ENCODE measurements at regions not wholly inside any gene's neighbourhood (a gene's known extent, or its start where the extent isn't known, plus 50 kb on each side); places are given as distances from the start of the nearest gene placed in this dataset.

DNA sequence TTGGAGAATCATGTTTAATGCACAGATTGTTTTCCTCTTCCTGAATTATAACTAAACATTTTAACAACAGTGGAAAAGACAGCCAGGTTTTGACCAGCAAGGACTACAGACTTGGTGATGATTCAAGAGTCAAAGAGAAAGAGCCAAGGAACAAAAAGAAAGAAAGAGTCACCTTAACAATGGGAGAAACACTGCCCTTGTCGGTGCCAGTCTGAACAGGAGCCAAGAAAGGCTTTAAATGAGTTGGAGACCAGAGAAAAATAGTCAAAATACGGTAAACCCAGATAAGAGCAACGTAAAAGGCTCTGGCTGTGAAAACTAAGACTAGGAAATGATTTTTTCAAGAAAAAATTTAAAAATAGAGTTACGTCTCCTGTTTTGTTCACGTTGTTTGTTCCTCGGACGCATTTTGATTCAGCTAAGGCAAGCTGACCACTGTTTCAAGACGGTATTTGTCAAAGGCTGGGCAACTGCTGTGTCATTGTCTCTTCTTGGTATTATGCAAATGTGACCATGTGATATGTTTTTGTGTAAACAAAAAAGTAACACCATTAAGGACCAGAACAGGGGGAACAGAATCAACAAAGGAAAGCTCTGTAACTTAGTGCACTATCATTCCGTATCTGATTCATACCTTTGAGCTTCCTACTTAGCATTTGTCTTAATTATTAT is 634.5 kb downstream of the LIG4 start:
- H4K20me1 ChIP-seq (ENCODE audit: insufficient read depth), result no peaks in the 10 kb centered on the region
- intact Hi-C loops (cut with micrococcal nuclease), result no loop called here

GRCh38 chr13:107576430-107576829 is 638.9 kb downstream of the LIG4 start:
- POLR2A ChIA-PET, result no interaction called here
- ATAC-seq, result no peak
- TF ChIP-seq ZNF274 (IDR thresholded peaks at IDR 0.05; ENCODE audit: low read depth, low read length), result no peak
- TF ChIP-seq ZFX (IDR thresholded peaks at IDR 0.05), result no peak
- TF ChIP-seq POLR2AphosphoS5 (IDR thresholded peaks at IDR 0.05; ENCODE audit: low read depth, low read length), result no peak
- no peak for TF ChIP-seq CEBPB (IDR thresholded peaks at IDR 0.05; ENCODE audit: low read depth)
- no peak for TF ChIP-seq EGR1 (IDR thresholded peaks at IDR 0.05; ENCODE audit: low read depth)
- TF ChIP-seq JUND (IDR thresholded peaks at IDR 0.05), result no peak
- TF ChIP-seq, protein P1, sequence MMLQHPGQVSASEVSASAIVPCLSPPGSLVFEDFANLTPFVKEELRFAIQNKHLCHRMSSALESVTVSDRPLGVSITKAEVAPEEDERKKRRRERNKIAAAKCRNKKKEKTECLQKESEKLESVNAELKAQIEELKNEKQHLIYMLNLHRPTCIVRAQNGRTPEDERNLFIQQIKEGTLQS (IDR thresholded peaks at IDR 0.05), result no peak
- TF ChIP-seq EZH2phosphoT487 (IDR thresholded peaks at IDR 0.05; ENCODE audit: borderline replicate concordance), result no peak
- no peak for TF ChIP-seq TCF7L2 (IDR thresholded peaks at IDR 0.05; ENCODE audit: borderline replicate concordance, extremely low read depth, insufficient read depth, insufficient read length)
- TF ChIP-seq, protein P2, sequence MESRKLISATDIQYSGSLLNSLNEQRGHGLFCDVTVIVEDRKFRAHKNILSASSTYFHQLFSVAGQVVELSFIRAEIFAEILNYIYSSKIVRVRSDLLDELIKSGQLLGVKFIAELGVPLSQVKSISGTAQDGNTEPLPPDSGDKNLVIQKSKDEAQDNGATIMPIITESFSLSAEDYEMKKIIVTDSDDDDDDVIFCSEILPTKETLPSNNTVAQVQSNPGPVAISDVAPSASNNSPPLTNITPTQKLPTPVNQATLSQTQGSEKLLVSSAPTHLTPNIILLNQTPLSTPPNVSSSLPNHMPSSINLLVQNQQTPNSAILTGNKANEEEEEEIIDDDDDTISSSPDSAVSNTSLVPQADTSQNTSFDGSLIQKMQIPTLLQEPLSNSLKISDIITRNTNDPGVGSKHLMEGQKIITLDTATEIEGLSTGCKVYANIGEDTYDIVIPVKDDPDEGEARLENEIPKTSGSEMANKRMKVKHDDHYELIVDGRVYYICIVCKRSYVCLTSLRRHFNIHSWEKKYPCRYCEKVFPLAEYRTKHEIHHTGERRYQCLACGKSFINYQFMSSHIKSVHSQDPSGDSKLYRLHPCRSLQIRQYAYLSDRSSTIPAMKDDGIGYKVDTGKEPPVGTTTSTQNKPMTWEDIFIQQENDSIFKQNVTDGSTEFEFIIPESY (IDR thresholded peaks at IDR 0.05; ENCODE audit: extremely low read depth, insufficient replicate concordance, low read length), result no peak
- TF ChIP-seq YY1 (IDR thresholded peaks at IDR 0.05; ENCODE audit: extremely low read depth, insufficient replicate concordance, low read depth, low read length), result no peak

More for the DNA sequence above, 634.5 kb downstream of the LIG4 start:
- DNase-seq (ENCODE audit: low read depth, low spot score) (no peak), ATAC-seq (no peak)
- Histone ChIP-seq H3K9me2 (ENCODE audit: insufficient read depth) (no peaks in the 10 kb centered on the region), H3K4me3 (replicated peaks in 1 of 2; ENCODE audit: low read depth in 1 of 2, low read length in 2 of 2) (no peak overlapping the region), H3K36me3 (ENCODE audit: control insufficient read depth in 1 of 2, insufficient read depth in 2 of 2, low read length in 2 of 2) (no peaks in the 10 kb centered on the region), H3K79me2 (ENCODE audit: insufficient read depth, low read length) (no peaks in the 10 kb centered on the region), H3K4me1 (ENCODE audit: control insufficient read depth in 1 of 2, insufficient read depth in 2 of 2, low read length in 2 of 2) (no peaks in the 10 kb centered on the region), H3K9ac (ENCODE audit: low read length) (no peak overlapping the region), H3K9me3 (ENCODE audit: control insufficient read depth in 1 of 2, insufficient read depth in 1 of 2, low read depth in 1 of 2, low read length in 2 of 2) (peaks cover 0 to 20% of the 10 kb centered on the region in 2 experiments; a peak in 2 of 4 replicates), H3K4me2 (ENCODE audit: low read length) (no peak overlapping the region), H2AFZ (ENCODE audit: low read depth, low read length, poor library complexity, severe bottlenecking) (no peak overlapping the region), H3K27ac (ENCODE audit: low read depth, low read length) (no peak overlapping the region), H3K27me3 (ENCODE audit: insufficient read depth, low read length) (no peaks in the 10 kb centered on the region)
- ChIA-PET RAD21 (ENCODE audit: low non-redundant PET in 1 of 2, low total read pairs in 2 of 2, uncharacterized antibody in 2 of 2, unreplicated experiment in 2 of 2) (no interaction called here), CTCF (no interaction called here), POLR2A (no interaction called here)
- TF ChIP-seq, protein P1 (IDR thresholded peaks at IDR 0.05), result no peak
- TF ChIP-seq SRF (IDR thresholded peaks at IDR 0.05; ENCODE audit: low read depth) (no peak), EGR1 (IDR thresholded peaks at IDR 0.05; ENCODE audit: low read depth) (no peak), ELF1 (IDR thresholded peaks at IDR 0.05; ENCODE audit: borderline replicate concordance, low read depth) (no peak), POLR2AphosphoS5 (IDR thresholded peaks at IDR 0.05; ENCODE audit: low read depth, low read length) (no peak)
- TF ChIP-seq, protein P2 (IDR thresholded peaks at IDR 0.05; ENCODE audit: extremely low read depth, insufficient replicate concordance, low read length), result no peak
- BruUV-seq (replicated peaks), result no TSS peak

More at GRCh38 chr13:107576430-107576829, 638.9 kb downstream of the LIG4 start:
- Histone ChIP-seq H3K79me2 (ENCODE audit: insufficient read depth, low read length) (no peaks in the 10 kb centered on the region), H3K9me3 (ENCODE audit: control insufficient read depth in 1 of 2, insufficient read depth in 1 of 2, low read depth in 1 of 2, low read length in 2 of 2) (peaks cover 14 to 20% of the 10 kb centered on the region in 2 experiments; a peak in 2 of 4 replicates), H3K27me3 (ENCODE audit: insufficient read depth, low read length) (no peaks in the 10 kb centered on the region), H3K4me1 (ENCODE audit: control insufficient read depth in 1 of 2, insufficient read depth in 2 of 2, low read length in 2 of 2) (no peaks in the 10 kb centered on the region), H3K9me2 (ENCODE audit: insufficient read depth) (no peaks in the 10 kb centered on the region), H3K4me3 (replicated peaks in 1 of 2; ENCODE audit: low read depth in 1 of 2, low read length in 2 of 2) (no peak overlapping the region), H3K27ac (ENCODE audit: low read depth, low read length) (no peak overlapping the region), H3K9ac (ENCODE audit: low read length) (no peak overlapping the region), H4K20me1 (ENCODE audit: insufficient read depth) (no peaks in the 10 kb centered on the region), H3K36me3 (ENCODE audit: control insufficient read depth in 1 of 2, insufficient read depth in 2 of 2, low read length in 2 of 2) (no peaks in the 10 kb centered on the region), H3K4me2 (ENCODE audit: low read length) (no peak overlapping the region), H2AFZ (ENCODE audit: low read depth, low read length, poor library complexity, severe bottlenecking) (no peak overlapping the region)
- ChIA-PET RAD21 (ENCODE audit: low non-redundant PET in 1 of 2, low total read pairs in 2 of 2, uncharacterized antibody in 2 of 2, unreplicated experiment in 2 of 2) (no interaction called here), CTCF (no interaction called here)
- DNase-seq (ENCODE audit: low read depth, low spot score), result no peak
- intact Hi-C loops (cut with micrococcal nuclease), result no loop called here
- BruUV-seq (replicated peaks), result no TSS peak
